Peyer's patch (tissue), 4 donors: ENCODE measurements at regions not wholly inside any gene's neighbourhood (a gene's known extent, or its start where the extent isn't known, plus 50 kb on each side); places are given as distances from the start of the nearest gene placed in this dataset.

Experiments used
- CTCF ChIP-seq, 6 experiments: fragments of 450-650 bp in 4 of 6; fragments of 200-600 bp in 2 of 6; sonication (generic) in 1 of 6; IDR thresholded peaks; one replicate each; pipeline ENCODE4 v1.5.1; 2017 to 2019; ENCODE audit warnings: antibody characterized with exemption in 6 of 6, mild to moderate bottlenecking in 3 of 6, moderate library complexity in 1 of 6
- POLR2A ChIP-seq, 2 donors: fragments of 450-650 bp; IDR thresholded peaks; one replicate each; pipeline ENCODE4 v1.5.1; 2017; ENCODE audit warnings: antibody characterized with exemption in 2 of 2, mild to moderate bottlenecking in 2 of 2, moderate library complexity in 2 of 2

DNA sequence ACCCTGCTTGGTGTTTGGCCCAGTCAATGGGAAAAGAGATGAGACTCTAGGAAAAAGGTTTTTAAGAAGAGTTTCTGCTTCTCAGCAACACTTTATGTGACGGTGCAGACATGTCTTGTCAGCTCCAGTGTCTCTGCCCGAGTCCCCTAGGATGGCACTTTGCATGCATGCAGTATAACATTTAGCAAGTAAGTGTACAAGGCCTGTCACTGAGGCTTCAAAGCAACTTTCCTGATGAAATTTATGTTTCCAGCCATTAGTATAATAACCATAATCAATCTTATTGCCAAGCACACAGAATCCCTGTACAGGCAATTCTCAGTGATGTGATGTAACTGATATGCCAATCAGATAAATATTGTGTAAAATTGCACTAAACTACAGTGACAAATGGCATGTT lies 248.1 kb upstream of the PLET1 start:
- no peak for TF ChIP-seq CTCF (IDR thresholded peaks at IDR 0.05)
- no peak for TF ChIP-seq POLR2A (IDR thresholded peaks at IDR 0.05)
